H7 (cell line): ENCODE measurements at regions not wholly inside any gene's neighbourhood (a gene's known extent, or its start where the extent isn't known, plus 50 kb on each side); places are given as distances from the start of the nearest gene placed in this dataset.

ENCODE experiments used
- DNase-seq: peaks from one replicate; pipeline ENCODE4 v3.0.0; 2012
- H3K27me3 ChIP-seq: 2 replicates; pipeline ENCODE4 v1.6.0; 2011; ENCODE audit warnings: mild to moderate bottlenecking, low read length; ENCODE audit not compliant: control insufficient read depth, insufficient read depth
- H3K36me3 ChIP-seq: replicated peaks from 2 replicates; pipeline ENCODE4 v1.5.1; 2011; ENCODE audit warnings: low read length; ENCODE audit not compliant: control insufficient read depth, insufficient read depth
- H3K4me3 ChIP-seq: 2 replicates; pipeline ENCODE4 v1.5.1; 2011; ENCODE audit warnings: low read depth, mild to moderate bottlenecking, control low read depth, low read length, moderate library complexity; ENCODE audit not compliant: insufficient read depth

GRCh38 chr2:129456691-129457090, 522.8 kb upstream of the RAB6C start:
- H3K4me3 ChIP-seq: no peak overlapping the region

GRCh38 chr2:129457277-129457818, 522.1 kb upstream of the RAB6C start:
- Histone ChIP-seq H3K36me3 (no peaks in the 10 kb centered on the region), H3K27me3 (no peaks in the 10 kb centered on the region), H3K4me3 (no peak overlapping the region)
- DNase-seq: no peak

More at GRCh38 chr2:129456691-129457090, 522.8 kb upstream of the RAB6C start:
- H3K27me3 ChIP-seq: no peaks in the 10 kb centered on the region
- H3K36me3 ChIP-seq: no peaks in the 10 kb centered on the region
- DNase-seq: no peak

DNA sequence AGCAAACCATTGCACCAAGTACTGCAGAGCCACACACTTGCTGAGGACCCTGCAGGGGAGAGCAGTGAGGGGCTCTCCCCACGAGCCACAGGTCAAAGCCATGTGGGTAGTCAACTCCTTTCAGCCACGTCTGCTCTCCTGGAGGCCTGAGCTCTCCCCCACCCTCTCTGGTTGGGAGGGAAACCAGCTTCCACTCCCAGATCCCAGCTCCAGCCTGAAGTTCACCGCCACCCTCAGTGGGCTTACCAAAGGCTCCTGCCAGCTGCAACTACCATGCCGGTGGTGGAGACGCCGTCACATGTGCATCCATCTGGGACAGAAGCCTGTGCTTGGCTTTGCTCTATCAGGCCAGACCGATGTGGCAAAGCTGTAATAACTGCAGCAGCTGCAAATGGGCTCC, 521.5 kb upstream of the RAB6C start:
- no peak overlapping the region for H3K4me3 ChIP-seq
- H3K36me3 ChIP-seq: no peaks in the 10 kb centered on the region
- H3K27me3 ChIP-seq: no peaks in the 10 kb centered on the region
- no peak for DNase-seq

GRCh38 chr2:129458436-129458835, 521.0 kb upstream of the RAB6C start:
- no peak for DNase-seq
- Histone ChIP-seq H3K4me3 (no peak overlapping the region), H3K27me3 (no peaks in the 10 kb centered on the region), H3K36me3 (no peaks in the 10 kb centered on the region)

GRCh38 chr2:129459200-129459876, 520.1 kb upstream of the RAB6C start:
- Histone ChIP-seq H3K4me3 (no peak overlapping the region), H3K27me3 (no peaks in the 10 kb centered on the region), H3K36me3 (no peaks in the 10 kb centered on the region)
- DNase-seq: no peak

DNA sequence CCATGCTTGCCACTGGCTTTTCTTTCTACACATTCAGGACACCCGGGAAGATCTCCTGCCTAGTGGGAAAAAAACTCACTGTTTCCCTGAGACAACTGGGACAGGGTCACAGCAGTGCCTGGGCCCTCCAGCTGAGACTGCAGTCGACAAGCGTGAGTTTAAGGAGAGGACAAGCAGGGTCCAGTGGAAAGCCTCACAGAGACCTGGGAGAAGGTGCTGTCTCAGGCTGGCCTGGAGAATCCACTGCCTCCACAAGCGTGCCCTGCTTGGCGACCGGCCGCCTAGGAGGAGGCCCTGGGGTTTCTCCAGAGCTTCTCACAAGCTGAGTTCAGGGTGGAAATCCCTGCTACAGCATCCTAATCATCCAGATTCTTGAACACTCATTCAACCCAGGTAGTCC, 519.6 kb upstream of the RAB6C start:
- no peaks in the 10 kb centered on the region for H3K27me3 ChIP-seq
- no peaks in the 10 kb centered on the region for H3K36me3 ChIP-seq
- no peak for DNase-seq
- H3K4me3 ChIP-seq: no peak overlapping the region

DNA sequence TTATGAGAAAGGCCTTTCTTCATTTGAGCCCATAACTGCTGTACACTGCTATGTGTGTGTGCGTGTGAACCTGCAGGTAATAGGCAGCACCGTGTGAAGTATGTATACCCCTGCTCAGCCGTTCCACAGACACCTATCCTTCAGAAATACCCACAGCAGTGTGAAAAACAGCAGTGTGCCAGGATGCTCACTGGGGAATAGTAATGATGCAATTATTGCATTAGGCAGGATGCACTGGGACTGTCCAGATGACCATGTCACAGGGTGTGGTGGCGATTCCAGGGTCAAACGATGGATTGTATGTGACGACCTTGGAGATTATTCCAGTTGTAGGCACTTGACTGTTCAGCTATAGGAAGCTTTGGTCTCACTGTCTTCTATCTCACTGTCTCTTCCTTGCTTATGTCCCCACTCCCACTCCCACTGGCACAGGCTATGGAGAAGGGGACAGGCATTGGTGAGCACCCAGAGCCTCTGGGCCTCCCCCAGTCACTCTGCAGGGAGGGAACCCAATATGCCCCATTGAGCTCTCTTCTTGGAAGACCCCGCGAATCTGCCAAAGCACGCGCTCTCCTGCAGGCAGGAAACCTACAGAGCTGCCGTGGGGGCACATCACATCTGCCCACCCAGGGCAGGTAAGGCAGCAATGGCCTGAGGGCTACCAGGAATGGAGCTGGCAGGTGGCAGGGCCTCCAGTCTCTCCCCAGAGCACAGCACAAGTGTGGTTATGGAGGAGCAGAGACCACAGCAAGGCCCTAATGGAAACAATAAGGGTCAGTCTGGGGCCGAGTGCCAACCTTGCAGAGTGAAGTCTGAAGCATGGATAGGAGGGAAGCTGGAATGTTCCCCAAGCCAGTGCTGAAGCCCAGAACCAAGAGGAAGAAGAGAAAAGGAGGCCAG, 518.9 kb upstream of the RAB6C start:
- no peaks in the 10 kb centered on the region for H3K36me3 ChIP-seq
- no peak for DNase-seq
- H3K4me3 ChIP-seq: no peak overlapping the region
- no peaks in the 10 kb centered on the region for H3K27me3 ChIP-seq

- H3K27me3 ChIP-seq: no peaks in the 10 kb centered on the region
- no peak for DNase-seq
- H3K36me3 ChIP-seq: no peaks in the 10 kb centered on the region
- no peak overlapping the region for H3K4me3 ChIP-seq
Measured at GRCh38 chr2:129462349-129462748, 517.1 kb upstream of the RAB6C start.

DNA sequence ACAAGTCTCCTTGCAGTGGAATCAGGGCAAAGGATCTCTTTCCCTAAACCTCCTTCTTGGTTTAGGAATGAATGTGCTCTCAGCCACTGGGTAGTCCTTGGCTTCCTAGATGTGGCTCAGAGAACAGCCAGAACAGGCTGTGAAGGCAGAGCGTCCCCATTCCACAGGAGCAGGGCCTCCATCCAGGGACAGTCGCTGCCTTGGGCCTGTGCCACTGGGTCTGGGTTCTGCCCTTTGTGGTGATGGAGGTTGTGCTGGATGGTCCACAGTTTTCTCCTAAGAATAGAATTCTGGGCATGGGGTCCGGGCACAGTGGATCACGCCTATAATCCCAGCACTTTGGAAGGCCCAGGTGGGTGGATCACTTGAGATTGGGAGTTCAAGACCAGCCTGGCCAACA, 516.5 kb upstream of the RAB6C start:
- Histone ChIP-seq H3K36me3 (no peaks in the 10 kb centered on the region), H3K4me3 (no peak overlapping the region), H3K27me3 (no peaks in the 10 kb centered on the region)
- DNase-seq: no peak

GRCh38 chr2:129464036-129464435, 515.4 kb upstream of the RAB6C start:
- Histone ChIP-seq H3K27me3 (no peaks in the 10 kb centered on the region), H3K4me3 (no peak overlapping the region), H3K36me3 (no peaks in the 10 kb centered on the region)
- no peak for DNase-seq

DNA sequence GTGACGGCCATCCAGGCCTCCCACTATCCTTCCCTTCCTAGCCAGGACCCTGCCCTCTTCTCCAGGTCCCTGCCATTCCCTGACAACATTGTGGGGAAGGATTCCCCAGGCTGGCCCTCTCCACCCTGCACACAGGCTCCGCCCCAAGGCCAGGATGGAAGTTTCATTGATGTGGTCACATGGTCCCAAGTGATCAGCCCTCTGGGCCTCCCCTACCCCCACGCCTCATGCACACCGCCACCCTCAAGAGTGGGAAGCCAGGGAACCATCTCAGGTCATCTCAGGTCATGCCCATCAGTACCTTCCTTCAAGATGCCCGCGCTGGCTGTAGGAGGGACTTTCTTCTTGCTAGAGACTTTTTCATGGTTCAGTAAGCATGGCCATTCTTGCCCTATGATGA, 514.8 kb upstream of the RAB6C start:
- H3K36me3 ChIP-seq: no peaks in the 10 kb centered on the region
- DNase-seq: no peak
- no peaks in the 10 kb centered on the region for H3K27me3 ChIP-seq
- no peak overlapping the region for H3K4me3 ChIP-seq

GRCh38 chr2:129465045-129465444, 514.4 kb upstream of the RAB6C start:
- Histone ChIP-seq H3K27me3 (no peaks in the 10 kb centered on the region), H3K36me3 (no peaks in the 10 kb centered on the region), H3K4me3 (no peak overlapping the region)
- no peak for DNase-seq

DNA sequence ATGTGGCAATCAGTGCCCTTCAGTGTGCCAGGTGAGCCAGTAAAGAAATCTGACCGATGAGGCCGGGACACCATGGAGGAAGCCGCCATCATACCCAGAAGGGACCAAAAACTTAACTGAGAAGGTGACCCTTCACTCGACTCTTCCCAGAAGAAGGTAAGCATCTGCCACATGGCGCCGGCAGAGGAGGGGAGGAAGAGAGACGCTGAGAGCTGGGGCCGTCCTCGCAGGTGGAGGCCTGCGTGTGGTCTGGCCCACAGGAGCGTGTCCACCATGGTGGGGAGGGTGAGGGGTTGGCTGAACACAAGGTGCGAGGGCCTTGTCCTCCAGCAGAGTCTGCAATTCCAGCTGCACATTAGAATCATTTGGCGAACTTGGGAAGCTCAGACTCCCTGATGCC, 513.1 kb upstream of the RAB6C start:
- no peak overlapping the region for H3K4me3 ChIP-seq
- H3K27me3 ChIP-seq: no peaks in the 10 kb centered on the region
- DNase-seq: no peak
- no peaks in the 10 kb centered on the region for H3K36me3 ChIP-seq

DNA sequence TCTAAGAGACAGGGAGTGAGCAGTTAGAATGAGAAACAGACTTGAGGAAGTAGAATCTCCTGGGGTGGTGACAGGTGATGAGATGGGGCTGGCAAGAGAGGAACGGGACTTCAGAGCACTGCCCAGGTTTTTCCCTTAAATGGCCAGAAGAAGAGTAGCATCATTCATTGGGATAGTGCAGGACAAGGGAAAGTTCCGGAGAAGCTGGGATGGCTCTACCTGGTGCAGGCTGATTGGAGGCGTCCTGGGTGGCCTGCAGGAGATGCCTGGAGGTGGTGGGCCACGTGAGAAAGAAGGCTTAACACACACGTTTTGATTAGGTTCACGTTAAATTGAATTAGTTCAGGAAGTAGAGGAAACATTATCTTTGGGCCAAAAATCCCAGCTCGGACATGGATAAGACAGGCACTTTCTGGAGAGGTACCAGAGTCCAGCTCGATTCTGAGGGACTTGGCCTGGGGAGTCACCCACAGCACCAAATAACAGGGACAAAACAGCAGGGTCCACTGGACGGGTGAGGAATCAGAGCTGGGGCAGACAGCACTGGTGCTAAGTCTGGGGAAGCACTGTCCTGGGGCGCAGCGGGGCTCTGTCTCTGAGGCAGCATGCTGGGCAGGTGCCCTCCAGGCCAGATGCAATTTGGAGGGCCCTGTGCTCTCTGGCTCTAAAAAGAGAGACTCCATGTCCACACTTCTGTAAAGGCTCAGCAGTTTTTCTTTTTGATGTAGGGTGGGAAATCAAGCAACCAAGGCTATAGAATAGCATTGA, 512.3 kb upstream of the RAB6C start:
- DNase-seq: no peak
- Histone ChIP-seq H3K36me3 (no peaks in the 10 kb centered on the region), H3K4me3 (no peak overlapping the region), H3K27me3 (no peaks in the 10 kb centered on the region)
